PC-9 (cell line): ENCODE measurements at regions not wholly inside any gene's neighbourhood (a gene's known extent, or its start where the extent isn't known, plus 50 kb on each side); places are given as distances from the start of the nearest gene placed in this dataset.

Experiments
- EZH2 ChIP-seq: fragments of 200-600 bp; sonication (generic); IDR thresholded peaks from 2 replicates; pipeline ENCODE4 v1.8.0; 2017; ENCODE audit warnings: antibody characterized with exemption, low read depth
- TF ChIP-seq, protein P1 (sequence below): fragments of 200-600 bp; sonication (generic); conservative IDR thresholded peaks from 2 replicates; pipeline ENCODE4 v1.6.1; 2017; ENCODE audit warnings: mixed run types, antibody characterized with exemption, mild to moderate bottlenecking, moderate library complexity

DNA sequence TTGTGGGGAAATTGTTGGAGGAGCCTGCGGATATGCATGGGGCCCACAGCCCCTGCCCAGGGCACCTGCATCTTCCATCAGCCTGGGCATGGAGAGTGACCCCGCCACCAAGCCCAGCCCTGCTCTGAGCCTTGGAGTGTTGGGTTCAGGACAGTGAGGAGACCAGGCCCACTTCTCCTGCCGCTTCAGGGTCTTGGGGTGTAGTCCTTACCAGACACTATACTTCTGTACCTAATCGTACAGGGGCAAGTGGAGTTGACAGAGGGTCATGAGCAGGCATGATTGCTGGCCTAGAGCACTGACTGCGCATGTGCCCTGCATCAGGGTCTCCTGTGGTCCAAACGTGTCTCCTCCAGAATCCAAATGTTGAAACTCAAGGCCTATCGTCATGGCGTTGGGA lies 108.9 kb upstream of the ZNF236 start:
- TF ChIP-seq, protein P1, sequence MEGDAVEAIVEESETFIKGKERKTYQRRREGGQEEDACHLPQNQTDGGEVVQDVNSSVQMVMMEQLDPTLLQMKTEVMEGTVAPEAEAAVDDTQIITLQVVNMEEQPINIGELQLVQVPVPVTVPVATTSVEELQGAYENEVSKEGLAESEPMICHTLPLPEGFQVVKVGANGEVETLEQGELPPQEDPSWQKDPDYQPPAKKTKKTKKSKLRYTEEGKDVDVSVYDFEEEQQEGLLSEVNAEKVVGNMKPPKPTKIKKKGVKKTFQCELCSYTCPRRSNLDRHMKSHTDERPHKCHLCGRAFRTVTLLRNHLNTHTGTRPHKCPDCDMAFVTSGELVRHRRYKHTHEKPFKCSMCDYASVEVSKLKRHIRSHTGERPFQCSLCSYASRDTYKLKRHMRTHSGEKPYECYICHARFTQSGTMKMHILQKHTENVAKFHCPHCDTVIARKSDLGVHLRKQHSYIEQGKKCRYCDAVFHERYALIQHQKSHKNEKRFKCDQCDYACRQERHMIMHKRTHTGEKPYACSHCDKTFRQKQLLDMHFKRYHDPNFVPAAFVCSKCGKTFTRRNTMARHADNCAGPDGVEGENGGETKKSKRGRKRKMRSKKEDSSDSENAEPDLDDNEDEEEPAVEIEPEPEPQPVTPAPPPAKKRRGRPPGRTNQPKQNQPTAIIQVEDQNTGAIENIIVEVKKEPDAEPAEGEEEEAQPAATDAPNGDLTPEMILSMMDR = no peak
- TF ChIP-seq EZH2 = no peak
